ENCODE measurements at regions not wholly inside any gene's neighbourhood (a gene's known extent, or its start where the extent isn't known, plus 50 kb on each side); places are given as distances from the start of the nearest gene placed in this dataset.
"Not testable (repeated sequence)": the region's sequence is repeated elsewhere in the genome, so short reads cannot be mapped to it uniquely, and the experiment has no call there.

- no peak for FAIRE-seq
Observed at GRCh38 chr6:120484146-120484545, 850.1 kb downstream of the TBC1D32 start.

GRCh38 chr6:120478650-120479049, 855.6 kb downstream of the TBC1D32 start:
- FAIRE-seq, result no peak

- no peak for FAIRE-seq
Observed at GRCh38 chr6:120473804-120474203, 860.5 kb downstream of the TBC1D32 start.

GRCh38 chr6:120468486-120468885, 865.8 kb downstream of the TBC1D32 start:
- no peak for FAIRE-seq

GRCh38 chr6:120451508-120451907, 882.8 kb downstream of the TBC1D32 start:
- no peak for FAIRE-seq

- no peak for FAIRE-seq
Observed at GRCh38 chr6:120447605-120448004, 886.7 kb downstream of the TBC1D32 start.

GRCh38 chr6:120432840-120433239, 901.4 kb downstream of the TBC1D32 start:
- FAIRE-seq, result not testable (repeated sequence)

- FAIRE-seq, result no peak
Observed at GRCh38 chr6:120431841-120432240, 902.4 kb downstream of the TBC1D32 start.

GRCh38 chr6:120411394-120411793, 922.9 kb downstream of the TBC1D32 start:
- FAIRE-seq, result no peak

GRCh38 chr6:120410586-120410985, 923.7 kb downstream of the TBC1D32 start:
- FAIRE-seq, result no peak

- no peak for FAIRE-seq
Observed at GRCh38 chr6:120407696-120408095, 926.6 kb downstream of the TBC1D32 start.

GRCh38 chr6:120405947-120406346, 928.3 kb downstream of the TBC1D32 start:
- FAIRE-seq, result no peak

GRCh38 chr6:120395784-120396183, 938.5 kb downstream of the TBC1D32 start:
- no peak for FAIRE-seq

- FAIRE-seq, result no peak
Observed at GRCh38 chr6:120395330-120395729, 939.0 kb downstream of the TBC1D32 start.

- no peak for FAIRE-seq
Observed at GRCh38 chr6:120392941-120393340, 941.3 kb downstream of the TBC1D32 start.

- no peak for FAIRE-seq
Observed at GRCh38 chr6:120384671-120385070, 949.6 kb downstream of the TBC1D32 start.

- FAIRE-seq, result no peak
Observed at GRCh38 chr6:120383681-120384080, 950.6 kb downstream of the TBC1D32 start.

- no peak for FAIRE-seq
Observed at GRCh38 chr6:120378582-120379220, 955.6 kb downstream of the TBC1D32 start.

GRCh38 chr6:120373185-120373584, 961.1 kb downstream of the TBC1D32 start:
- no peak for FAIRE-seq

- FAIRE-seq, result no peak
Observed at GRCh38 chr6:120363429-120363828, 970.9 kb downstream of the TBC1D32 start.

- not testable (repeated sequence) for FAIRE-seq
Observed at GRCh38 chr6:120358535-120358934, 975.7 kb downstream of the TBC1D32 start.

- FAIRE-seq, result no peak
Observed at GRCh38 chr6:120357447-120357846, 976.8 kb downstream of the TBC1D32 start.

- FAIRE-seq, result no peak
Observed at GRCh38 chr6:120355822-120356221, 978.5 kb downstream of the TBC1D32 start.

GRCh38 chr6:120354452-120355098, 979.7 kb downstream of the TBC1D32 start:
- FAIRE-seq, result no peak

- FAIRE-seq, result no peak
Observed at GRCh38 chr6:120352491-120352890, 981.8 kb downstream of the TBC1D32 start.
